ENCODE measurements at regions not wholly inside any gene's neighbourhood (a gene's known extent, or its start where the extent isn't known, plus 50 kb on each side); places are given as distances from the start of the nearest gene placed in this dataset.

GRCh38 chr15:97092656-97093055 is 762.2 kb downstream of the NR2F2 start:
- TF ChIP-seq CTCF (IDR thresholded peaks at IDR 0.05 in 4 of 5, conservative IDR thresholded peaks at IDR 0.05 in 1 of 5), result no peak
- TF ChIP-seq POLR2A (IDR thresholded peaks at IDR 0.05), result no peak

All from gastrocnemius medialis (tissue), 4 donors.